A673 (cell line): ENCODE measurements at regions not wholly inside any gene's neighbourhood (a gene's known extent, or its start where the extent isn't known, plus 50 kb on each side); places are given as distances from the start of the nearest gene placed in this dataset.

Source experiments
- EZH2 ChIP-seq: fragments of 200-600 bp; sonication (generic); IDR thresholded peaks from 2 replicates; pipeline ENCODE4 v1.6.1; 2017; ENCODE audit warnings: borderline replicate concordance, low read depth, mild to moderate bottlenecking, mixed read lengths, antibody characterized with exemption, low read length; ENCODE audit not compliant: poor library complexity, severe bottlenecking
- TF ChIP-seq, protein P1 (sequence below): fragments of 300-800, 200-600 bp; sonication (generic); conservative IDR thresholded peaks from 2 replicates; pipeline ENCODE4 v1.5.1; 2017; ENCODE audit warnings: low read depth, mild to moderate bottlenecking, antibody characterized with exemption, low read length, moderate library complexity, mixed read lengths

DNA sequence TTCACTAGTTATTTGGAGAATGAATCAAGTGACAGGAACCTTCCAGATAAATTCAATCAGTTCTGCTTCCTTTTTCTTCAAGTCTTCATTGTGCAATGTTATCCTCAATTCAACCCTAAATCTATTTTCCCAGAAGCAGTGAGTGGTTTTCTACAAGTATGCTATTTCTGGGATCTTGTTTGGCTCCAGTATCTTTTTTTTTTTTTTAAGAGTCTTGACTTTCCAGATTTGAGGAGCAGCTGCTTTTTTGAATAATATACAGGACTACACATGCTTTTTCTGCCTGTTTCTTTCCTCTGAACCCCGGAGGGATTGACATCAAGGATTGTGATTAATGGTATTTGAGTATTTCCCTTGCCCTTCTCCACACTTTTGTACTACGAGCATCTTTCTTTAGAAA is 339.2 kb upstream of the JAG1 start:
- TF ChIP-seq, protein P1, sequence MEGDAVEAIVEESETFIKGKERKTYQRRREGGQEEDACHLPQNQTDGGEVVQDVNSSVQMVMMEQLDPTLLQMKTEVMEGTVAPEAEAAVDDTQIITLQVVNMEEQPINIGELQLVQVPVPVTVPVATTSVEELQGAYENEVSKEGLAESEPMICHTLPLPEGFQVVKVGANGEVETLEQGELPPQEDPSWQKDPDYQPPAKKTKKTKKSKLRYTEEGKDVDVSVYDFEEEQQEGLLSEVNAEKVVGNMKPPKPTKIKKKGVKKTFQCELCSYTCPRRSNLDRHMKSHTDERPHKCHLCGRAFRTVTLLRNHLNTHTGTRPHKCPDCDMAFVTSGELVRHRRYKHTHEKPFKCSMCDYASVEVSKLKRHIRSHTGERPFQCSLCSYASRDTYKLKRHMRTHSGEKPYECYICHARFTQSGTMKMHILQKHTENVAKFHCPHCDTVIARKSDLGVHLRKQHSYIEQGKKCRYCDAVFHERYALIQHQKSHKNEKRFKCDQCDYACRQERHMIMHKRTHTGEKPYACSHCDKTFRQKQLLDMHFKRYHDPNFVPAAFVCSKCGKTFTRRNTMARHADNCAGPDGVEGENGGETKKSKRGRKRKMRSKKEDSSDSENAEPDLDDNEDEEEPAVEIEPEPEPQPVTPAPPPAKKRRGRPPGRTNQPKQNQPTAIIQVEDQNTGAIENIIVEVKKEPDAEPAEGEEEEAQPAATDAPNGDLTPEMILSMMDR = no peak
- TF ChIP-seq EZH2 = no peak
